ENCODE measurements at regions not wholly inside any gene's neighbourhood (a gene's known extent, or its start where the extent isn't known, plus 50 kb on each side); places are given as distances from the start of the nearest gene placed in this dataset.

DNA sequence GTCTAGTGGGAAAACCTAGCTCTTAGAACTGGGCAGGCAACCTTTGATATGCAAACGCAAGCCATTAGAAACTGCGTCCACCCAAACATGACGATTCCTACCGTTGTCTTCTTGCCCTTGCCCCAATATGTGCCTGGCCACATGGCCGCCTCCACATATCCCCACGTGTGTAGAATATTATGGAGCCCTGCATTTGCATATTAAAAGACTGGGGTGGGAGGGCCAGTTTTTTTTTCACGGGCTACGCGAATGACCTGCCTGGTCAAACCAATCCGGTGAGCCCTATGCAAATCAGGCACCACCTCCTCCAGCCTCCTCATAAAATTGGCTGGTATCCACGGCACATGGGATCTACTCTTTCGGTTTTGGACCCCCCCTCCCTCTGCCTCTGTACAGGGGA is 381.0 kb upstream of the RGMA start:
- Mint-ChIP-seq H3K27me3 (peaks cover under 1% of the 10 kb centered on the region), H3K36me3 (ENCODE audit: low read depth) (no peaks in the 10 kb centered on the region), H3K4me3 (no peak overlapping the region), H3K4me1 (ENCODE audit: low read depth) (no peaks in the 10 kb centered on the region), H3K9me3 (no peaks in the 10 kb centered on the region), H3K27ac (no peak overlapping the region)

DNA sequence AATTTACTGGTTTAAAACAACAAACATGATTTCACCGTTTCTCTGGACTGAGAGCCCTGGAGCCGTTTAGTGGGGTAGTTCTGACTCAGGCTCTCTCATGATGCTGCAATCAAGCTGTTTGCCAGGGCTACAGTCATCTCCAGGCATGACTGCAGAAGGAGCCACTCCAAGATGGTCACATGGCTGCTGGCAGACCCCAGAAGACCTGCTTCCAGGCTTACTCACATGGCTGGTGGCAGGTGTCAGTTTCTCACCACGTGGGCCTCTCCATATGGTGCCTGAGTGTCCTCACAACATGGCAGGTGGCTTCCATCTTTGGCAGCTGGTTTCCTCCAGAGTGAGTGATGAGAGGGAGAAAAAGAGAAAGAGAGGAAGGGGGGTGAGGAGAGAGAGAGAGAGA is 378.3 kb upstream of the RGMA start:
- peaks cover 6% of the 10 kb centered on the region for H3K27me3 Mint-ChIP-seq
- no peak overlapping the region for H3K27ac Mint-ChIP-seq
- H3K4me1 Mint-ChIP-seq (ENCODE audit: low read depth): no peaks in the 10 kb centered on the region
- no peaks in the 10 kb centered on the region for H3K36me3 Mint-ChIP-seq (ENCODE audit: low read depth)
- no peak overlapping the region for H3K4me3 Mint-ChIP-seq
- H3K9me3 Mint-ChIP-seq: no peaks in the 10 kb centered on the region

DNA sequence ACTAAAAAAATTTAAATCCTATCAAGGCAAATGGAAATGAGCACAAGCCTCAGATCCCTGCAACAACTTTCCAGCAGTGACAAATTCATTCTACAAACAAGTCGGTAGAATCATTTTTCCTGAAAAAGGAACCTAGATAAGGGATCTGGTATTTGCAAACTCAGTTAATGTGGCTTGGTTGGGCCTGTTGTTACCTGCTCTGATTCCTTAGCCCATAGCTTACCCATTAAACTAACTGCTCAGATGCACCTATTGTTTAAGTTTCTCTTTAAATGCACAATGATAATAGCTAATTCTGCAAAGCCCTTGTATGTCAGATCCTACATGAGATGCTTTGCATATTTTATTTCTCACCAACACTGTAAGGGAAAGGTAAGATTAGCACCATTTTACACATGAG is 377.4 kb upstream of the RGMA start:
- Mint-ChIP-seq H3K9me3 (no peaks in the 10 kb centered on the region), H3K4me3 (no peak overlapping the region), H3K36me3 (ENCODE audit: low read depth) (no peaks in the 10 kb centered on the region), H3K27me3 (peaks cover 6% of the 10 kb centered on the region), H3K27ac (no peak overlapping the region), H3K4me1 (ENCODE audit: low read depth) (no peaks in the 10 kb centered on the region)

DNA sequence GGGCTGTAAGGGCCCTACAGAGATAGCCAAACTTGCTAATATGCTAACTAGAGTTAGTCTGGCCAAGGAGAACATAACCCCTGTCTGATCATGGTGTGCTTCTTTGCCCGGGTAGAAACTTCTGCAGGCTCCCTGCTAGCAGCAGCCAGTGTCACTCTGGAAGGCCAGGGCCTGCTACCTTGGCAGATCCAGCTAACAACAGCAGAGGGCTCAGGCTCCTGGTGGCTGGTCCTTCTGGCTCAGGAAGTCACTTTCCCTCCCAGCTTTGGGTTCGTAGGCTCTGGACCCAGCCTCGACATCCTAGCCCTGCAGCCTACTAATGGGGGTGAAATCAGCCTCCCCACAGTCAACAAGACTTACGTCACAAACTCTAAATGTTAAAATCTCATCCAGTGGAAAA is 373.7 kb upstream of the RGMA start:
- no peak overlapping the region for H3K27ac Mint-ChIP-seq
- peaks cover 6% of the 10 kb centered on the region for H3K27me3 Mint-ChIP-seq
- H3K4me3 Mint-ChIP-seq: no peak overlapping the region
- H3K4me1 Mint-ChIP-seq (ENCODE audit: low read depth): no peaks in the 10 kb centered on the region
- no peaks in the 10 kb centered on the region for H3K9me3 Mint-ChIP-seq
- H3K36me3 Mint-ChIP-seq (ENCODE audit: low read depth): no peaks in the 10 kb centered on the region

DNA sequence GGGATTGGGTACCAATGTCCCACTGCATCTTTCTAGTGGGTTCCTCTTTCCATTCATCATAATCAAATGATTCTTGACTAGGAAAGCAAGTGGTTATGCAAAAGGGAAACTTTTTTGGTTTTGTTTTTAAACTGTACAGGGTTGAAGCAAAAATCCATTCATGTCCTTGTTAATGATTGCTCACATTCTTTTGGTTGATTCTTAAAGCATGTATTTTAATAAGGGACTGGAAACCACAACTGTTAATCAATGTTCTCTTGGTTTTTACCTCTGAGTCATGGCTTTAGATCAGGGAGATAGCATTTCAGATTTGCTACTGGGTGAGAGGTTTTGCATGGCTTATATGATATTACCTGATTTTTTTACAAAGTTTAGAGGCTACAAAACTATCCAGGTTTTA is 371.7 kb upstream of the RGMA start:
- Mint-ChIP-seq H3K27me3 (peaks cover 11% of the 10 kb centered on the region), H3K4me3 (no peak overlapping the region), H3K36me3 (ENCODE audit: low read depth) (no peaks in the 10 kb centered on the region), H3K4me1 (ENCODE audit: low read depth) (no peaks in the 10 kb centered on the region), H3K9me3 (no peaks in the 10 kb centered on the region), H3K27ac (no peak overlapping the region)

DNA sequence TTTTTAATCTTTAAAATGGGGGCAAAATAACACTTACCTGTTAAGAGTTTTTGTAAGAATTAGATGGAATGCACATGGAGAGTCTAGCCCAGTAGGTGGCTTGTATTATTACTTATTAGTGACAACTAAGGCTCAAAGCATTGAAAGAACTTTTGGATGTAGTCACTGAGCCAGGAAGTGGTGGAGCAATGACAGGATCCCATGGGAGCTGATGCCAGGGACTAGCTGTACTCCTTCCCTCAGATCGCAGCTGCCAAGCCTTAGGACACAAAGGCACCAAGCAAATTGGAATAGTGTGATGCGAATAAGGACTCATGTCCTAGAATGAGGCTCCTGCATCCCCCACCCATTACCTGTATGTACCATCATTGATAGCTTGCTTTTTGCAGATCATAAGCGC is 370.4 kb upstream of the RGMA start:
- Mint-ChIP-seq H3K27me3 (peaks cover 6% of the 10 kb centered on the region), H3K27ac (no peak overlapping the region), H3K4me1 (ENCODE audit: low read depth) (no peaks in the 10 kb centered on the region), H3K36me3 (ENCODE audit: low read depth) (no peaks in the 10 kb centered on the region), H3K9me3 (no peaks in the 10 kb centered on the region), H3K4me3 (no peak overlapping the region)

DNA sequence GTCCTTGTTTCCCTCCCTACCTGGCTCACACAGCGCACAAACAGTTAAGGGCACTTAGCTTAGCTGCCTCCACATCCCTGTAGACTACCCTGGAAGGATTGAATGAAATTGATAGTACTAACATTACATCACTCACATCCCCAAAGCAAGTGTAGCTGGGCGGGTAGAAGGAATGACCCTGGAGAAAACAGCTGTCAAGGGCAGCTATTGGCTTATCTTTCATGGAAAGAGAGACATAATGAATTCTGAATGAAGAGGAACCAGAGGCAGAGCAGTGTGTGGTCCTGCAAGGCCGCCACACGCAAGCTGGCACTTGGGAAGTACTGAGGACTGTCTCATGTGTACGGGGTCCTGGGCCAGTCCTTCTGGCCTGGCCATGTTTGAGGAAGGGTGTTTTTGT is 369.6 kb upstream of the RGMA start:
- H3K4me3 Mint-ChIP-seq: no peak overlapping the region
- peaks cover 10% of the 10 kb centered on the region for H3K27me3 Mint-ChIP-seq
- no peaks in the 10 kb centered on the region for H3K36me3 Mint-ChIP-seq (ENCODE audit: low read depth)

DNA sequence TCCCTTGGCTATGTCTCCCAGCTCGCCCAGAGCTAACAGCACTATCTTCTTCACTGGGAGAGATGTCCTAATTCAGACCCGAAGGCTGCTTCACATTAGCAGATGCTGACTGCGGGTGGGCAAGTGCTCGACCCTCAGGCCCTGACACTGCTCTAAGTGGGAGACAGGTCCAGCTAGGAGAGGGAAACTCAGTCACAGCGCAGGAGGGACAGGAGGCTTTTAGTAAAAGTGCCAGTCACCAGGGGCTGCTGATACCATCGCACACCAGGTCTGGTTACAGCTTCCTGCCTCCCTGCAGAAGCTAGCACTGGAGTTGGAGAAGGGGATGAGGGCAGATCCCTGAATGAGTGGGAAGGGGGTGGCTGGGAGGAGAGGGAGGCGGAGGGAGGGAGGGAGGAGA is 365.8 kb upstream of the RGMA start:
- Mint-ChIP-seq H3K9me3 (no peaks in the 10 kb centered on the region), H3K27me3 (peaks cover 10% of the 10 kb centered on the region), H3K4me1 (ENCODE audit: low read depth) (no peaks in the 10 kb centered on the region), H3K36me3 (ENCODE audit: low read depth) (no peaks in the 10 kb centered on the region), H3K4me3 (no peak overlapping the region), H3K27ac (no peak overlapping the region)

More for the DNA sequence above, 369.6 kb upstream of the RGMA start:
- Mint-ChIP-seq H3K4me1 (ENCODE audit: low read depth) (no peaks in the 10 kb centered on the region), H3K9me3 (no peaks in the 10 kb centered on the region), H3K27ac (no peak overlapping the region)

DNA sequence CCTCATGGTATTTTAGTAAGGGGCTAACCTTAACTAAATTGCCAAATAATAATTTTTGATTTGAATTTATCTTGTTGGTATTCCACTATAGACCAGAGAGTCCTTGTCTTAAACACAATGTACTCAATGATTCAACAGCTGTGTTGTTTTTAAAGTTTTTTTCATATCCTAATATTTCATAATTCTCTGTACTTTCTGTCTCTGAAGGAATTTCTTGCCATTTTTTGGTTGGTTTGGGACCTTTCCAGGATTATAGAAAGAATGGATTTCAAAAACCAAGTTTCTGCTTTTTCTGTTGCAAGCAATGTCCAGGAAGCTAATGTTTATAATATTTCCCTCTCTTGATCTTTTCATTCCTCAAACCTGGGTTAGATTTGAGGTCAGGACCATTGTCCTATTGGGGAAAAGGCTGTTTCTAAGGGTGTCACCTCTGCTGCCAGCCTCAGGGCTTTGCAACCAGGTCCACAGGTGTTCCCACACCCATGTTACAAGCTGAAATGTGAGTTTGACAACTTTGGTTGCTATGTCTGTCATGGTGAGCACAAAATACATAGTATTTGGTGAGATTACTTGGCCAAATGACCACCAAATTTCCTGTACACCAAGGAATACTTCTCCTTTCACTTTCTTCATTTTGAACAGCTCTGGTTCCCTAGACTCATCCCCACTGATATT is 363.7 kb upstream of the RGMA start:
- no peaks in the 10 kb centered on the region for H3K36me3 Mint-ChIP-seq (ENCODE audit: low read depth)
- H3K9me3 Mint-ChIP-seq: no peaks in the 10 kb centered on the region
- H3K27ac Mint-ChIP-seq: no peak overlapping the region
- H3K4me1 Mint-ChIP-seq (ENCODE audit: low read depth): no peaks in the 10 kb centered on the region
- H3K4me3 Mint-ChIP-seq: no peak overlapping the region
- peaks cover 10% of the 10 kb centered on the region for H3K27me3 Mint-ChIP-seq

DNA sequence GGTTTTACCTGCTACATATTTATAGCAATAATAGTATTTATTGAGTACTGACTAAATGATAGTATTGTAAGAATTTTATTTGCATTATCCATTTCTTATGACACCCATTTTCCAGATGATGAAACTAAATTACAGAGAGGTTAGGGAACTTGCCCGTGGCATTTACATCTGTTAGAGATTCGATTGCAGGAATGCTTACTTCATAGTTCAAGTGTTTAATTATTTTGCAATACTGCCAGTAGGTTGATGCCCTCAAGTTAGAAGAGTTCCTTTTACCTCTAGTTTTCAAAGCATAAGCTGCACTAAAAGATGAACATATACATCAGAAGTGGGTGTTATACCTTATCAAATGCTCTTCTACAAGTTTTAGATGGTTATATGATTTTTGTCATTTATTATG is 362.8 kb upstream of the RGMA start:
- H3K27ac Mint-ChIP-seq: no peak overlapping the region
- no peaks in the 10 kb centered on the region for H3K4me1 Mint-ChIP-seq (ENCODE audit: low read depth)
- no peak overlapping the region for H3K4me3 Mint-ChIP-seq
- H3K9me3 Mint-ChIP-seq: no peaks in the 10 kb centered on the region
- no peaks in the 10 kb centered on the region for H3K36me3 Mint-ChIP-seq (ENCODE audit: low read depth)
- peaks cover 10% of the 10 kb centered on the region for H3K27me3 Mint-ChIP-seq

DNA sequence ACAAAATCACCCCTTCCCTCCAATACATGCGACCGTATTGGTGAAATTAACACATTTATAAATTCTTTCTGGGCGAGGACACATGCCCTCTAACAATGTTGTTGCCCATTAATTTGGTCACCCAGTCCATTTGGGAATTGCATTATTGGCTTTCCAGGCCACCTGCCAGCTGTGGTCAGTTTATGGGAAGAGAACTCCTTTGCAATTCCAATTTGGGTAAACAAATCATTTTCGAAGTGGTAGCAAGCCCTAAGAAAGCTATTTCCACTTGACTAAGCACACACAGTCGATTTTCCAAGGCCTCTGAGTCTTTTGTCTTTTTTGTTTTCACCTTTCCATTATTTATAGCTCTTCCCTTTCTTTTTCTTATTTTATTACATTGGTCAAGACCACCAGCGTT is 362.3 kb upstream of the RGMA start:
- Mint-ChIP-seq H3K27me3 (peaks cover 7% of the 10 kb centered on the region), H3K9me3 (no peaks in the 10 kb centered on the region), H3K4me3 (no peak overlapping the region), H3K36me3 (ENCODE audit: low read depth) (no peaks in the 10 kb centered on the region), H3K27ac (no peak overlapping the region), H3K4me1 (ENCODE audit: low read depth) (no peaks in the 10 kb centered on the region)

DNA sequence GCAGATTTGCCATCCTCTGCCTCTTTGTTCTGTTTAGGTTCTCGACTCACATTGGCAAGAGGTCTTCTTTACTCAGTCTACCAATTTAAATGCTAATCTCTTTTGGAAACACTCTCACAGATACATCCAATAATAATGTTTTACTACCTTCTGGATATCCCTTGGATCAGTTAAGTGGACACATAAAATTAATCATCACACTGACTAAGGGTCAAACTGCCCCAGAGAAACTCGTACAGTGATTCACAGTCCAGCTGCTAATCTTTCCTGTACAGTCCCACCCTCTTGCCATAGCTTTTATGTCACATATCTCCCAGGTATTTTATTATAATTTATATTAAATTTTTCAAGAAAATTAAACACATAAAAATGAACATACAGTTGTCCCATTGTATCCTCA is 360.8 kb upstream of the RGMA start:
- peaks cover 5% of the 10 kb centered on the region for H3K27me3 Mint-ChIP-seq
- no peaks in the 10 kb centered on the region for H3K4me1 Mint-ChIP-seq (ENCODE audit: low read depth)
- no peak overlapping the region for H3K4me3 Mint-ChIP-seq
- H3K9me3 Mint-ChIP-seq: no peaks in the 10 kb centered on the region
- no peaks in the 10 kb centered on the region for H3K36me3 Mint-ChIP-seq (ENCODE audit: low read depth)
- no peak overlapping the region for H3K27ac Mint-ChIP-seq

DNA sequence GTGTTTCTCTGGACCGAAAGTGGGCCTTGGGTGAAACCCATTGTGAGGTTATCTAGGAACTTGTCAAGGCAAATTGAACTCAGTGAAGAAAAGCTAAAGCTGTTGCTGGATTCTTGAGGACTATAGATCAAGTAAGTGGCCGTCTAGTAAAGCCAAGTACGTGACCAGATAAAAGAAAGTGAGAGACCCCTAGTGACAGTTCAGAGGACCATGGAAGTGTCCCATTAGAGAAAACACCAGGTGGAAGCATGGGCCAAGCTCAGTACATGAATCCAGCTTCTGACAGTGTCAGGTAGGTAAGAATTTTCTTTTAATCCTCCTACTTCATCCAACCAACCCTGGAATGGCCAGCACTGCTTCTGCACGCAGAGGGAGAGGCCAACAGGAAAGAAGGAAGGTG is 349.3 kb upstream of the RGMA start:
- H3K36me3 Mint-ChIP-seq (ENCODE audit: low read depth): no peaks in the 10 kb centered on the region
- H3K27ac Mint-ChIP-seq: no peak overlapping the region
- peaks cover 29% of the 10 kb centered on the region for H3K27me3 Mint-ChIP-seq
- H3K4me1 Mint-ChIP-seq (ENCODE audit: low read depth): no peaks in the 10 kb centered on the region
- H3K9me3 Mint-ChIP-seq: no peaks in the 10 kb centered on the region
- H3K4me3 Mint-ChIP-seq: no peak overlapping the region

DNA sequence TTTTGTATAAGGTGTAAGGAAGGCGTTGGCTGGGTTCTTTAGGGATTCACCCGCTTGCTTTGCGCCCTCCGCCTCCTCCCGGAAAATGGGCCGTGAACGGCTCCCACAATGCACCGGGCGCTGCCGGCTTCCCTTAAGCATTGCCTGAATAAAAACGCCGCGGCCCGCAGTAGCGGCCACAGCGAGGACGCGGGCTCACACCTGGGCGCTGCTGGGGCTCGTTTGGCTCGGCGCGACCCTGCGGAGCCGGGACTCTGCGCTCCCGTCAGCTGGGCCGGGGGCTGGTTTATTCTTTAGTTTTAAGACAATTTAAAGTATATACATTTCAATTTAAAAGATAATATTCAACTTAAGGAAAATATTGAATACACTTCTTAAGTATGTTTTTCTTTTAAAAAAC is 343.5 kb upstream of the RGMA start:
- Mint-ChIP-seq H3K4me3 (no peak overlapping the region), H3K4me1 (ENCODE audit: low read depth) (no peaks in the 10 kb centered on the region), H3K27me3 (no peaks in the 10 kb centered on the region), H3K27ac (no peak overlapping the region), H3K36me3 (ENCODE audit: low read depth) (no peaks in the 10 kb centered on the region), H3K9me3 (no peaks in the 10 kb centered on the region)

DNA sequence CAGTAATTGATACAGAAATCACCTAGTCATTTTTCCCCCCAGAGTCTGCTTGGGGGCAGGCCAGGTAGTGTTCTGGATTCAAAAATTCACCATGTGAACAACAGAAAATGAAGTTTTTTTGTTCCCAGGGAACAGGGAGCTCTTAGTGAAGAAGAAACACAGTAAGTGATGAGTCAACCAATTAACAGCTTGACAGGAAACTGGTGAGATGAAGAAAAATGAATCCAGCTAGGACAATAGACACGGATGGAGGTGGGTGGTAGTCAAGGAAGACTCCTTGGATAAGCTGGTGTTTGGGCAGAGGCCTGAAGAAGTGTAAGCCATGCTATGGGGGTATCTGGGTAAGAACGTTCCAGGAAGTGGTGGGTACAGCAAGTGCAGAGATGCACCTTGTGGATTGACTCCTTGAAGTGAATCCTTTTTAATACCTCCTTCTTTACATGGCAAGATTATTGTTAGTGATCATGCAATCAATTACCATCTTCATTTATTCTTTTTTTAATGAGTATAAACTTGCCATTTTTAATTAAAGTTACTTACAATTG is 339.9 kb upstream of the RGMA start:
- no peaks in the 10 kb centered on the region for H3K27me3 Mint-ChIP-seq
- no peaks in the 10 kb centered on the region for H3K9me3 Mint-ChIP-seq
- no peak overlapping the region for H3K27ac Mint-ChIP-seq
- no peak overlapping the region for H3K4me3 Mint-ChIP-seq
- H3K4me1 Mint-ChIP-seq (ENCODE audit: low read depth): no peaks in the 10 kb centered on the region
- no peaks in the 10 kb centered on the region for H3K36me3 Mint-ChIP-seq (ENCODE audit: low read depth)

DNA sequence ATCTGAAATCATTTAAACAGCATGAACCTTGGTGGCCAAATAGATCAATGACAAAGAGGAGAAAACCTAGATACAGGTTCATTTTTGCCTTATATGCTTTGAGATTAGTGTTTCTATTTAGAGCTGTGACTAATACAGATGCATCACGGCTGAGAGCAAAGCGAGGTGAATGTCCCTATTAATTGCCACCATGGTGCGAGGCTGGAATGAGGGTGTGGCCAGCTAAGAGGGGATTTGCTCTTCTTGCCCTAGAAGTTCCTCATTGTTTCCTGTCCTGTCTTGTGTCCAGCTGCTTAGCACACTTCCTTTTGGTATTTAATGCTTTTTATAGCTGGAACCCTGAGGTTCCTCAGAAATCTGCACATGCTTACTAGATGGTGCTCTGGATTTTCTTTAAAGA is 339.1 kb upstream of the RGMA start:
- Mint-ChIP-seq H3K4me3 (no peak overlapping the region), H3K36me3 (ENCODE audit: low read depth) (no peaks in the 10 kb centered on the region), H3K27ac (no peak overlapping the region), H3K9me3 (no peaks in the 10 kb centered on the region), H3K4me1 (ENCODE audit: low read depth) (no peaks in the 10 kb centered on the region), H3K27me3 (no peaks in the 10 kb centered on the region)

Measured in stimulated activated naive CD8-positive, alpha-beta T cell treated with anti-CD3 and anti-CD28 coated beads, Interleukin-15, Interleukin-2, amounts not matched to agents 100 ng/mL and 50 ng/mL, for 24 hours (primary cell).